ENCODE measurements at regions not wholly inside any gene's neighbourhood (a gene's known extent, or its start where the extent isn't known, plus 50 kb on each side); places are given as distances from the start of the nearest gene placed in this dataset.

DNA sequence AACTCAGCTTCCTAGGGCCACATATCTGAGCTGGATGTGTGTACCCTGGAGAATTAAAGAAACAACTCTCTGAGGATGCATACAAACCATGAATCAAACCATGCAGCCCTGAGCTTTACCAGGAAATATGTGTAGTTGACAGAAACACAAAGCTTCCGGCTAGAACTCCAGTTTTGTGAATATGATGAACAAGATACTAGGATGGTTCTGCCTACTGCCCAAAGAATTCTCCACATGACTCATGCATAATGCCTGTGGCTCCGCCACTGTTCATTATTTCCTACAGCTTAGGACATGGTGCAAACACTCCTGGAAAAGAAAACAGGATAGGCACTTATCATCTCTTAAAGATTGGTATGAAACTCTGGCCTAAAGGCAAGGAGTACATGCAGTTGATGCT, 343.4 kb downstream of the DNAH5 start:
- Histone ChIP-seq H3K36me3 (no peaks in the 10 kb centered on the region), H3K4me1 (no peaks in the 10 kb centered on the region), H3K27ac (no peak overlapping the region), H3K4me3 (no peak overlapping the region), H3K27me3 (no peaks in the 10 kb centered on the region), H3K9me3 (no peaks in the 10 kb centered on the region)
- no peak for TF ChIP-seq POLR2A (IDR thresholded peaks at IDR 0.05)
- TF ChIP-seq, protein P1, sequence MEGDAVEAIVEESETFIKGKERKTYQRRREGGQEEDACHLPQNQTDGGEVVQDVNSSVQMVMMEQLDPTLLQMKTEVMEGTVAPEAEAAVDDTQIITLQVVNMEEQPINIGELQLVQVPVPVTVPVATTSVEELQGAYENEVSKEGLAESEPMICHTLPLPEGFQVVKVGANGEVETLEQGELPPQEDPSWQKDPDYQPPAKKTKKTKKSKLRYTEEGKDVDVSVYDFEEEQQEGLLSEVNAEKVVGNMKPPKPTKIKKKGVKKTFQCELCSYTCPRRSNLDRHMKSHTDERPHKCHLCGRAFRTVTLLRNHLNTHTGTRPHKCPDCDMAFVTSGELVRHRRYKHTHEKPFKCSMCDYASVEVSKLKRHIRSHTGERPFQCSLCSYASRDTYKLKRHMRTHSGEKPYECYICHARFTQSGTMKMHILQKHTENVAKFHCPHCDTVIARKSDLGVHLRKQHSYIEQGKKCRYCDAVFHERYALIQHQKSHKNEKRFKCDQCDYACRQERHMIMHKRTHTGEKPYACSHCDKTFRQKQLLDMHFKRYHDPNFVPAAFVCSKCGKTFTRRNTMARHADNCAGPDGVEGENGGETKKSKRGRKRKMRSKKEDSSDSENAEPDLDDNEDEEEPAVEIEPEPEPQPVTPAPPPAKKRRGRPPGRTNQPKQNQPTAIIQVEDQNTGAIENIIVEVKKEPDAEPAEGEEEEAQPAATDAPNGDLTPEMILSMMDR (IDR thresholded peaks at IDR 0.05), result no peak
- DNase-seq, result no peak

- H3K4me1 ChIP-seq, result no peaks in the 10 kb centered on the region
- H3K27me3 ChIP-seq, result no peaks in the 10 kb centered on the region
- no peaks in the 10 kb centered on the region for H3K9me3 ChIP-seq
- H3K36me3 ChIP-seq, result no peaks in the 10 kb centered on the region
- TF ChIP-seq POLR2A (IDR thresholded peaks at IDR 0.05), result no peak
- TF ChIP-seq, protein P1 (IDR thresholded peaks at IDR 0.05), result no peak
- no peak for DNase-seq
- no peak overlapping the region for H3K4me3 ChIP-seq
- H3K27ac ChIP-seq, result no peak overlapping the region
These were observed 348.5 kb downstream of the DNAH5 start for GRCh38 chr5:13595978-13596377.

GRCh38 chr5:13591621-13592020, 352.9 kb downstream of the DNAH5 start:
- Histone ChIP-seq H3K27me3 (no peaks in the 10 kb centered on the region), H3K36me3 (no peaks in the 10 kb centered on the region), H3K4me1 (no peaks in the 10 kb centered on the region), H3K27ac (no peak overlapping the region), H3K4me3 (no peak overlapping the region), H3K9me3 (no peaks in the 10 kb centered on the region)
- no peak for DNase-seq
- TF ChIP-seq POLR2A (IDR thresholded peaks at IDR 0.05), result no peak
- TF ChIP-seq, protein P1 (IDR thresholded peaks at IDR 0.05), result no peak

DNA sequence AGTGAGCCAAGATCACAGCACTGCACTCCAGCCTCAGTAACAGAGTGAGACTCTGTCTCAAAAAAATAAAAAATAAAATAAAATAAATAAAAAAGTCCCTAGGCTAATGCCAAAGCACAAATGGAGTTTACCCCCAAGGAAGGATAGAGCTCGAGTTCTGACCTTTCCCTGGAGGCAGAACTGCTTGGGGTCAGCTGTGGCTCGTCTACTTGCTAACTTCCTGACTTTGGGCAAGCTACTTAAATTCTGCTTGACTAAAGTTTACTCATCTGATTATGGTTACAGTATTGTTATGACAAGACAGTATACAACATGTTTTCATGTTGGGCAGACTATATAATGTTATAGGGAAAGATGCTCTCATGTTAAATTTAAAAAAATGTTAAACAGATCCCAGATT, 359.2 kb downstream of the DNAH5 start:
- H3K9me3 ChIP-seq, result no peaks in the 10 kb centered on the region
- no peaks in the 10 kb centered on the region for H3K36me3 ChIP-seq
- no peak overlapping the region for H3K27ac ChIP-seq
- no peak for DNase-seq
- no peaks in the 10 kb centered on the region for H3K4me1 ChIP-seq
- no peak for TF ChIP-seq POLR2A (IDR thresholded peaks at IDR 0.05)
- TF ChIP-seq, protein P1 (IDR thresholded peaks at IDR 0.05), result no peak
- H3K27me3 ChIP-seq, result no peaks in the 10 kb centered on the region
- no peak overlapping the region for H3K4me3 ChIP-seq

- no peak for DNase-seq
- Histone ChIP-seq H3K27ac (no peak overlapping the region), H3K36me3 (no peaks in the 10 kb centered on the region), H3K4me3 (no peak overlapping the region), H3K9me3 (no peaks in the 10 kb centered on the region), H3K4me1 (no peaks in the 10 kb centered on the region), H3K27me3 (no peaks in the 10 kb centered on the region)
- TF ChIP-seq, protein P1 (IDR thresholded peaks at IDR 0.05), result no peak
- no peak for TF ChIP-seq POLR2A (IDR thresholded peaks at IDR 0.05)
These were observed 362.6 kb downstream of the DNAH5 start for GRCh38 chr5:13581914-13582313.

- no peak overlapping the region for H3K4me3 ChIP-seq
- TF ChIP-seq, protein P1 (IDR thresholded peaks at IDR 0.05), result no peak
- no peak for TF ChIP-seq POLR2A (IDR thresholded peaks at IDR 0.05)
- no peaks in the 10 kb centered on the region for H3K27me3 ChIP-seq
- H3K4me1 ChIP-seq, result no peaks in the 10 kb centered on the region
- DNase-seq, result no peak
- H3K9me3 ChIP-seq, result no peaks in the 10 kb centered on the region
- H3K36me3 ChIP-seq, result no peaks in the 10 kb centered on the region
- H3K27ac ChIP-seq, result no peak overlapping the region
These were observed 363.4 kb downstream of the DNAH5 start for GRCh38 chr5:13581132-13581531.

Data from Peyer's patch (tissue), 4 donors.